SK-N-SH treated with all-trans-retinoic acid at 6 μM for 48 hours (cell line): ENCODE measurements at regions not wholly inside any gene's neighbourhood (a gene's known extent, or its start where the extent isn't known, plus 50 kb on each side); places are given as distances from the start of the nearest gene placed in this dataset.
A peak's percentile ranks its signal among the peaks of the same experiment; 100 is the strongest.

ENCODE experiments used
- CSDC2 ChIP-seq: fragments of 250-450 bp; sonication (Bioruptor Pico); IDR thresholded peaks from 2 replicates; pipeline ENCODE4 v1.5.0; 2020; ENCODE audit warnings: mild to moderate bottlenecking, moderate library complexity
- ISL1 ChIP-seq: fragments of 250-450 bp; sonication (Bioruptor Pico); IDR thresholded peaks from 2 replicates; pipeline ENCODE4 v2.1.2; 2022; ENCODE audit warnings: mild to moderate bottlenecking, moderate library complexity
- PPARA ChIP-seq: fragments of 250-450 bp; sonication (Bioruptor Pico); IDR thresholded peaks from 2 replicates; pipeline ENCODE4 v1.5.0; 2020; ENCODE audit warnings: mild to moderate bottlenecking, borderline replicate concordance
- RARB ChIP-seq: fragments of 250-450 bp; sonication (Bioruptor Pico); IDR thresholded peaks from 2 replicates; pipeline ENCODE4 v1.8.0; 2021; ENCODE audit warnings: mild to moderate bottlenecking, moderate library complexity
- TCF4 ChIP-seq: fragments of 250-450 bp; sonication (Bioruptor Pico); IDR thresholded peaks from 2 replicates; pipeline ENCODE4 v1.8.0; 2021; ENCODE audit warnings: mild to moderate bottlenecking, moderate library complexity, borderline replicate concordance
- TOX ChIP-seq: fragments of 250-450 bp; sonication (Bioruptor Pico); IDR thresholded peaks from 2 replicates; pipeline ENCODE4 v1.8.0; 2021; ENCODE audit warnings: mild to moderate bottlenecking, moderate library complexity, borderline replicate concordance
- ZC3H10 ChIP-seq: fragments of 250-450 bp; sonication (Bioruptor Pico); IDR thresholded peaks from 2 replicates; pipeline ENCODE4 v1.5.1; 2021; ENCODE audit warnings: mild to moderate bottlenecking, moderate library complexity
- ZFP30 ChIP-seq: fragments of 450-650 bp; formaldehyde crosslinking; IDR thresholded peaks from 2 replicates; pipeline ENCODE4 v1.5.0; 2022; ENCODE audit warnings: mild to moderate bottlenecking, moderate library complexity
- TF ChIP-seq, protein P1 (sequence below): fragments of 250-450 bp; sonication (Bioruptor Pico); IDR thresholded peaks from 2 replicates; pipeline ENCODE4 v1.8.0; 2020; ENCODE audit warnings: mild to moderate bottlenecking, moderate library complexity, borderline replicate concordance
- TF ChIP-seq, protein P2 (sequence below): fragments of 250-450 bp; sonication (Bioruptor Pico); IDR thresholded peaks from 2 replicates; pipeline ENCODE4 v1.5.0; 2020; ENCODE audit warnings: mild to moderate bottlenecking, moderate library complexity

DNA sequence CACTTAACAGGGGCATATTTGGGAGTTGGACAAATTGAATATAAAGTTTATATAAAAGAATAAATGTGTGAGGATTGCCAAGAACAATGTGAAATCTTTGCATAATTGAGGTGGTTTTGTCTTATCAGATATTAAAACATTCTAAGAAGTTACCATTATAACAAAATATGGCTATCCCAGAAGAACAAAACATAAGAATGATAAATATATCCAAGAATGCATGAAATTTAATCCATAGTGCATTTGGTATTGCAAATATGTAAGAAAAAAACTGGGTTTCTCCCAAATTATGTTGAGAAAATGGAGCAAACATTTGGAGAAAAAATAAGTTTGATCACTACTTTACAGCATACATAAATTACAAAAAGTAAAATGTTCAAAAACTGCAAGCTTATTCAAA lies 562.4 kb downstream of the RNF144A start:
- TF ChIP-seq PPARA (CRISPR knock-in tag) (no peak), ZFP30 (CRISPR knock-in tag) (no peak), CSDC2 (CRISPR knock-in tag) (no peak), TOX (CRISPR knock-in tag) (no peak), ZC3H10 (CRISPR knock-in tag) (no peak), RARB (CRISPR knock-in tag) (no peak), TCF4 (CRISPR knock-in tag) (no peak), ISL1 (CRISPR knock-in tag) (peak; percentile 52)
- TF ChIP-seq, protein P1, sequence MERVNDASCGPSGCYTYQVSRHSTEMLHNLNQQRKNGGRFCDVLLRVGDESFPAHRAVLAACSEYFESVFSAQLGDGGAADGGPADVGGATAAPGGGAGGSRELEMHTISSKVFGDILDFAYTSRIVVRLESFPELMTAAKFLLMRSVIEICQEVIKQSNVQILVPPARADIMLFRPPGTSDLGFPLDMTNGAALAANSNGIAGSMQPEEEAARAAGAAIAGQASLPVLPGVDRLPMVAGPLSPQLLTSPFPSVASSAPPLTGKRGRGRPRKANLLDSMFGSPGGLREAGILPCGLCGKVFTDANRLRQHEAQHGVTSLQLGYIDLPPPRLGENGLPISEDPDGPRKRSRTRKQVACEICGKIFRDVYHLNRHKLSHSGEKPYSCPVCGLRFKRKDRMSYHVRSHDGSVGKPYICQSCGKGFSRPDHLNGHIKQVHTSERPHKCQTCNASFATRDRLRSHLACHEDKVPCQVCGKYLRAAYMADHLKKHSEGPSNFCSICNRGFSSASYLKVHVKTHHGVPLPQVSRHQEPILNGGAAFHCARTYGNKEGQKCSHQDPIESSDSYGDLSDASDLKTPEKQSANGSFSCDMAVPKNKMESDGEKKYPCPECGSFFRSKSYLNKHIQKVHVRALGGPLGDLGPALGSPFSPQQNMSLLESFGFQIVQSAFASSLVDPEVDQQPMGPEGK (CRISPR knock-in tag), result no peak
- TF ChIP-seq, protein P2, sequence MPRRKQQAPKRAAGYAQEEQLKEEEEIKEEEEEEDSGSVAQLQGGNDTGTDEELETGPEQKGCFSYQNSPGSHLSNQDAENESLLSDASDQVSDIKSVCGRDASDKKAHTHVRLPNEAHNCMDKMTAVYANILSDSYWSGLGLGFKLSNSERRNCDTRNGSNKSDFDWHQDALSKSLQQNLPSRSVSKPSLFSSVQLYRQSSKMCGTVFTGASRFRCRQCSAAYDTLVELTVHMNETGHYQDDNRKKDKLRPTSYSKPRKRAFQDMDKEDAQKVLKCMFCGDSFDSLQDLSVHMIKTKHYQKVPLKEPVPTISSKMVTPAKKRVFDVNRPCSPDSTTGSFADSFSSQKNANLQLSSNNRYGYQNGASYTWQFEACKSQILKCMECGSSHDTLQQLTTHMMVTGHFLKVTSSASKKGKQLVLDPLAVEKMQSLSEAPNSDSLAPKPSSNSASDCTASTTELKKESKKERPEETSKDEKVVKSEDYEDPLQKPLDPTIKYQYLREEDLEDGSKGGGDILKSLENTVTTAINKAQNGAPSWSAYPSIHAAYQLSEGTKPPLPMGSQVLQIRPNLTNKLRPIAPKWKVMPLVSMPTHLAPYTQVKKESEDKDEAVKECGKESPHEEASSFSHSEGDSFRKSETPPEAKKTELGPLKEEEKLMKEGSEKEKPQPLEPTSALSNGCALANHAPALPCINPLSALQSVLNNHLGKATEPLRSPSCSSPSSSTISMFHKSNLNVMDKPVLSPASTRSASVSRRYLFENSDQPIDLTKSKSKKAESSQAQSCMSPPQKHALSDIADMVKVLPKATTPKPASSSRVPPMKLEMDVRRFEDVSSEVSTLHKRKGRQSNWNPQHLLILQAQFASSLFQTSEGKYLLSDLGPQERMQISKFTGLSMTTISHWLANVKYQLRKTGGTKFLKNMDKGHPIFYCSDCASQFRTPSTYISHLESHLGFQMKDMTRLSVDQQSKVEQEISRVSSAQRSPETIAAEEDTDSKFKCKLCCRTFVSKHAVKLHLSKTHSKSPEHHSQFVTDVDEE (CRISPR knock-in tag), result no peak
